Skeletal muscle satellite cell (primary cell): ENCODE measurements at regions not wholly inside any gene's neighbourhood (a gene's known extent, or its start where the extent isn't known, plus 50 kb on each side); places are given as distances from the start of the nearest gene placed in this dataset.

Source experiments
- H3K27me3 ChIP-seq: 2 replicates; pipeline ENCODE4 v1.7.0; 2013; ENCODE audit warnings: low read length; ENCODE audit not compliant: control insufficient read depth, insufficient read depth
- H3K36me3 ChIP-seq: 2 replicates; pipeline ENCODE4 v1.7.0; 2013; ENCODE audit warnings: mild to moderate bottlenecking, control low read depth, low read length; ENCODE audit not compliant: insufficient read depth
- H3K4me1 ChIP-seq: 2 replicates; pipeline ENCODE4 v1.7.0; 2013; ENCODE audit warnings: low read length; ENCODE audit not compliant: control insufficient read depth, insufficient read depth
- H3K4me2 ChIP-seq: 2 replicates; pipeline ENCODE4 v1.7.0; 2013; ENCODE audit warnings: mild to moderate bottlenecking, low read length
- H3K4me3 ChIP-seq: 2 replicates; pipeline ENCODE4 v1.7.0; 2013; ENCODE audit warnings: low read length
- H3K9ac ChIP-seq: 2 replicates; pipeline ENCODE4 v1.7.0; 2013; ENCODE audit warnings: mild to moderate bottlenecking, low read depth, low read length, moderate library complexity
- H3K9me3 ChIP-seq: replicated peaks from 2 replicates; pipeline ENCODE4 v1.7.0; 2013; ENCODE audit warnings: mild to moderate bottlenecking, control low read depth, low read length

DNA sequence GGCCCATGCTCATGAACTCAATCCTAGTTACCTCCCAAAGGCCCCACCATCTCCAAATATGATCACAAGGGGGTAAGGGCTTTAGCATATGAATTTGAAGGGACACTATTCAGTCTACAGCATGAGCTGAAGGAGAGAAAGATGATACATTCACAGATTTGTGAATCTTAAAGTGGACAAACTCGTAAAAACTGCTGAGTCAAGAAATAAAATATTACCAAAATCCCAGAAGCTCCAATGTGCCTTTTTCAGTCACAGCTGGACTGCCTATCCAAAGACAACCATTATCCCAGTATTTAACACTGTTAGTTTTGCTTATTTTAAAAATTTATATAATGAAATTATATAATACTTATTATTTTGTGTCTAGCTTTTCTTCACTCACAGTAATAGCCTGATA is 109.0 kb downstream of the CXXC4 start:
- no peaks in the 10 kb centered on the region for H3K9me3 ChIP-seq
- H3K9ac ChIP-seq: no peak overlapping the region
- H3K27me3 ChIP-seq: no peaks in the 10 kb centered on the region
- H3K4me3 ChIP-seq: no peak overlapping the region
- no peaks in the 10 kb centered on the region for H3K4me1 ChIP-seq
- no peaks in the 10 kb centered on the region for H3K36me3 ChIP-seq
- H3K4me2 ChIP-seq: no peak overlapping the region

DNA sequence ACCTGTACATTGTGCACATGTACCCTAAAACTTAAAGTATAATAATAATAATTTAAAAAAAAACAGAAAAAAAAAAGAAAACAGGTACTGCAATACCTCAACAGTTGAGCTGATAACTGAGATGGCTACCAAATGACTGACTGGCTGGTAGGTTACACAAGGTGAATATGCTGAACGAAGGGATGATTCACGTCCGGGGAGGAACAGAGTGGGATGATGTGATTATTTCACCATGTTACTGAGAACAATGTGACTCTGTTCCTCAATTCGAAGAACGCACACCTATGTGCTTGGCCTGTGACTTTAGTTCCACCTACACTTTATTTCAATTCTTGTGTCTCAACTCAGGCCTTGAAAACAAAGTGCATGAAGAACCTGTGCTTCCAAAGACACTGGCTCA is 111.7 kb downstream of the CXXC4 start:
- H3K4me2 ChIP-seq: no peak overlapping the region
- no peaks in the 10 kb centered on the region for H3K27me3 ChIP-seq
- no peaks in the 10 kb centered on the region for H3K9me3 ChIP-seq
- no peaks in the 10 kb centered on the region for H3K36me3 ChIP-seq
- H3K9ac ChIP-seq: no peak overlapping the region
- H3K4me1 ChIP-seq: no peaks in the 10 kb centered on the region
- no peak overlapping the region for H3K4me3 ChIP-seq

DNA sequence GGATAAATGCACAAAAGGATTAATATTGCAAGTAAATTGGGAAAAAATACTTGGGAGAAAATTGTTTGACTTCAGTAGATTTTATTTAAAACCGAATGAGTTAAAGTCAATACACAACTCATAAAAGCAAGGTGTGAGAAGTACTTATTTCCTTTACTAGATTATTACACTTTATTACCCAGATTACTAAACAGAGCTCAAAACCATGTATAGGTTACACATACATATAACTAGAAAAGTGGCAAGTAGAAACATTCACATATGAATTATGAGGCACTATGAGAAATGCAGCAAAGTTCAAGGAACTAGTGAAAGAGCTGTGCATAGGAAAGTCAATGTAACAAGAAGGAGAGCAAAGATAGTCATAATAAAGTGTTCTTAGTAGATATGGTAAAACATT is 113.0 kb downstream of the CXXC4 start:
- Histone ChIP-seq H3K27me3 (no peaks in the 10 kb centered on the region), H3K4me3 (no peak overlapping the region), H3K4me1 (no peaks in the 10 kb centered on the region), H3K9ac (no peak overlapping the region), H3K9me3 (no peaks in the 10 kb centered on the region), H3K4me2 (no peak overlapping the region), H3K36me3 (no peaks in the 10 kb centered on the region)

- no peaks in the 10 kb centered on the region for H3K27me3 ChIP-seq
- H3K36me3 ChIP-seq: no peaks in the 10 kb centered on the region
- H3K9ac ChIP-seq: no peak overlapping the region
- H3K4me1 ChIP-seq: no peaks in the 10 kb centered on the region
- no peak overlapping the region for H3K4me3 ChIP-seq
- H3K4me2 ChIP-seq: no peak overlapping the region
- no peaks in the 10 kb centered on the region for H3K9me3 ChIP-seq
Observed at GRCh38 chr4:104365618-104366017, 129.1 kb downstream of the CXXC4 start.

GRCh38 chr4:104353481-104353880 is 141.2 kb downstream of the CXXC4 start:
- H3K9ac ChIP-seq: no peak overlapping the region
- H3K4me3 ChIP-seq: no peak overlapping the region
- no peaks in the 10 kb centered on the region for H3K36me3 ChIP-seq
- H3K9me3 ChIP-seq: no peaks in the 10 kb centered on the region
- no peak overlapping the region for H3K4me2 ChIP-seq
- no peaks in the 10 kb centered on the region for H3K4me1 ChIP-seq
- H3K27me3 ChIP-seq: no peaks in the 10 kb centered on the region

GRCh38 chr4:104352211-104352610 is 142.5 kb downstream of the CXXC4 start:
- Histone ChIP-seq H3K36me3 (no peaks in the 10 kb centered on the region), H3K27me3 (no peaks in the 10 kb centered on the region), H3K4me2 (no peak overlapping the region)

GRCh38 chr4:104351706-104352105 is 143.0 kb downstream of the CXXC4 start:
- Histone ChIP-seq H3K36me3 (no peaks in the 10 kb centered on the region), H3K27me3 (no peaks in the 10 kb centered on the region), H3K4me2 (no peak overlapping the region), H3K9ac (no peak overlapping the region), H3K9me3 (no peaks in the 10 kb centered on the region), H3K4me1 (no peaks in the 10 kb centered on the region), H3K4me3 (no peak overlapping the region)

More at GRCh38 chr4:104352211-104352610, 142.5 kb downstream of the CXXC4 start:
- Histone ChIP-seq H3K9ac (no peak overlapping the region), H3K9me3 (no peaks in the 10 kb centered on the region), H3K4me3 (no peak overlapping the region), H3K4me1 (no peaks in the 10 kb centered on the region)

DNA sequence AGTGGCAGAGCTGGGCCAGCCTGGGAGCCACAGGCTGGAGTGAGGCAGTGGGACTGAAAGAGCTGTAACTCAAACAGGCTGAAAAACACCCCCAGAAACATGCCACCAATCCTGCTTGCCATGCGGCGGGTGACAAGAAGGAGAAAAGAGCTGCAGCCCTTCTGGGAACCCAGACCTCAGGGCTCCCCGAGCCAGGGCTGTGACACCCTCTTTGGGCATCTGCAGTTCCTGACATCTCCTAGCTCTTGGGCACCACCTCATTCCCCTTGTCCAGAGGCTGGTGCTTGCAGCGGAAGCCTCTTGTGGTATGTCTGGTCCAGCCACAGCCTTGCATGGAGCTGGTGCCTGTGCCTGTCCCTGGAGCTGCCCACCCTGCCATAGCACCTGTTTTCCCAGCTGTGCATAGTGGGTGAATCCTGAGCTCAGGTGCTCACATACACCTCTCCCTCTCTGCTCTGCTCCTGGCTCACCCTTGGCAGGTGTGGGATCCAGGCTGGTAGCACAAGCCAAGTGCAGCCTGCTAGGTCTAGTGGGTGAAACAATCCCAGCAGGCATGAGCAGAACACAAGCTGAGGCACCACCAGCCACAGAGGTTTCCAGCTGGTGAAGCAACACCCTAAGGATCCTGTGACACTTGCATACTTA is 149.0 kb downstream of the CXXC4 start:
- Histone ChIP-seq H3K9ac (no peak overlapping the region), H3K27me3 (no peaks in the 10 kb centered on the region), H3K9me3 (no peaks in the 10 kb centered on the region), H3K36me3 (no peaks in the 10 kb centered on the region), H3K4me1 (no peaks in the 10 kb centered on the region), H3K4me3 (no peak overlapping the region), H3K4me2 (no peak overlapping the region)

DNA sequence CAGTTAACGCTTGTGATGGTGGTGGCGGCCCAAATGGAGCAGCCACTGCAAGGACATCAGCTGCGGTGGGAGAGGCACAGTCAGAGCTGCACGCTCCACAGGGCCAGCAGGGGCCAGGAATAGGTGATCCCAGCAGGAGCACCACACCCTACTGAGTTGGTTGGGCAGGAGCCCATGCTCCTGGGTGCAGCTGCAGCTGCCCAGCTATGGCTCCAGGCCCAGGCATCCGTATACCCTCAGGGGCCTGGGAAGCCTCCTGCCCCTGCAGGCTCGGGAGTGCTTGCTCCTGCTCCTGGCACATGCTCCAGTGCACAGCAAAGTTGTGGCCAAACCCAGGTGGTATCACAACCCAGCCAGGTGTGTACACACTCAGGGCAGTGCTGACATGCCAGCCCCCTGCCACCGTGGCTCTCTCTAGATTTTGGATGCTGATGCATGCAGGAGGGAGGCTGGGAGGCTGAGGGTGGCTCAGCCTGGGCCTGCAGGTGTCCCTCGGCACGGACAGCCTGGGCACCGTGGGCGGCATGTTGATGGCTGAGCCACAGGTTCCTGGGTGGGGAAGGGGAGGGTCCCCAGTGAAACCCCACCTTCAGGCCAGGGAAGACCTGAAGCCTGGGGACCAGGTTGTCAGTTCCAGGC is 150.2 kb downstream of the CXXC4 start:
- Histone ChIP-seq H3K9ac (no peak overlapping the region), H3K4me1 (no peaks in the 10 kb centered on the region), H3K4me2 (no peak overlapping the region), H3K36me3 (no peaks in the 10 kb centered on the region), H3K9me3 (no peaks in the 10 kb centered on the region), H3K27me3 (no peaks in the 10 kb centered on the region), H3K4me3 (no peak overlapping the region)

- Histone ChIP-seq H3K4me2 (no peak overlapping the region), H3K9me3 (no peaks in the 10 kb centered on the region), H3K9ac (no peak overlapping the region), H3K36me3 (no peaks in the 10 kb centered on the region), H3K27me3 (no peaks in the 10 kb centered on the region), H3K4me1 (no peaks in the 10 kb centered on the region), H3K4me3 (no peak overlapping the region)
Observed at GRCh38 chr4:104334410-104334809, 160.3 kb downstream of the CXXC4 start.

DNA sequence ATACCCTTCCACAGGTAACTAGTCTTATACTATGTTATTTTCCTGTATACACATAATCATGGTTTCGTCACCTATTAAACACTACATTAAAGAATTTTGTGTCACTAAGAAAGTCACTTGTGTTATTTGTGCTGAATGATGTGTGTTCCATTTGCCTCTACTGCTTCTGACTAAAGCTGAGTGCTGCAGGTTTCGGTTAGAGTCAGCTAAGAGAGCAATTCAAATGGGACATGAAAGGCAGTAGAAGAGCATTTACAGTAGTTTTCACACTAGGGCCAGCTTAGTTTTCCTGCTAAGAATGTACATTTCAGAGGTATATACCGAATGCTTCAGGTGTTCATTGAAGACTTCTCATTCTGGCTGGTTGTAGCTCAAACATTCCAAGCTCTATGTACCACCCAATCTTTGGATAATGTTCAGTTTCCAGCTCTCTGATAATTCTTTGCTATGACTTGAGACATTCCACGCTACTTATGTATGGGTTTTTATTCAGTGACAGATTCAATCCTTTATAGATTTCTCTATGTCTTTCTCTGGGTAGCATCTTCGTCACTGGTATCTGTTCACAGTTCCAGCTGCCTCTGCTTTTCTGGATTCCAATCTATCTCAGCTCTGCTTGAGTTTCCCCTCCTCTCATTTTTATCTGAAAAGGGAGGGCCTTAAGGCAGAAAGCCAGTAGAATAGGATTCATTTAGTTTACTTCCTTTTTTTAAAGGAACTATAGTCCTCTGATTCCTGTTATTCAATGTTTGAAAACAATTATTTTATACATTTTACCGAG is 164.4 kb downstream of the CXXC4 start:
- H3K4me2 ChIP-seq: no peak overlapping the region
- H3K9ac ChIP-seq: no peak overlapping the region
- H3K36me3 ChIP-seq: no peaks in the 10 kb centered on the region
- H3K27me3 ChIP-seq: no peaks in the 10 kb centered on the region
- H3K4me1 ChIP-seq: no peaks in the 10 kb centered on the region
- H3K4me3 ChIP-seq: no peak overlapping the region
- H3K9me3 ChIP-seq: no peaks in the 10 kb centered on the region
